GM18870 (cell line): ENCODE measurements at regions not wholly inside any gene's neighbourhood (a gene's known extent, or its start where the extent isn't known, plus 50 kb on each side); places are given as distances from the start of the nearest gene placed in this dataset.
"Not testable (repeated sequence)": the region's sequence is repeated elsewhere in the genome, so short reads cannot be mapped to it uniquely, and the experiment has no call there.

Experiments used
- ATAC-seq: cut with Tn5 transposase; IDR thresholded peaks from one replicate; pipeline ENCODE4 v1.9.1; 2021; ENCODE audit warnings: moderate library complexity; ENCODE audit not compliant: unreplicated experiment

DNA sequence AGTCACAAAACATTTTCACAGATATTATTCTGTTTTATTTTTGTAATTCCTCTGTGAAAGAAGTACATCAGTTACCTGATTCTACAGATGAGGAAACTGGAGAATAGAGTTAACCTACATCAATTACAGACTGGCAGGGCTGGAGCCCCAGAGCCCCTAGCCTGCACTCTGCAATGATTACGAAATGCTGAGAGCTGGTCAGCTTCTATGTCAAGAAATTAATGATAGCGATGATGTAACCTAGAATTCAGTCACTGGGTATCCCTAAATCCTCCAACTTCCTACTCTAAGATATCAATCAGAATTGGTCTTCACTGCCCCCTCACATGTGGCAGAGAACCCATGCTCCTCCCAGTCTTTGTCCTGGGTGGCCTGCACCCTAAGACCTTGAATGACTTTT is 273.5 kb upstream of the PLET1 start:
- ATAC-seq = no peak

DNA sequence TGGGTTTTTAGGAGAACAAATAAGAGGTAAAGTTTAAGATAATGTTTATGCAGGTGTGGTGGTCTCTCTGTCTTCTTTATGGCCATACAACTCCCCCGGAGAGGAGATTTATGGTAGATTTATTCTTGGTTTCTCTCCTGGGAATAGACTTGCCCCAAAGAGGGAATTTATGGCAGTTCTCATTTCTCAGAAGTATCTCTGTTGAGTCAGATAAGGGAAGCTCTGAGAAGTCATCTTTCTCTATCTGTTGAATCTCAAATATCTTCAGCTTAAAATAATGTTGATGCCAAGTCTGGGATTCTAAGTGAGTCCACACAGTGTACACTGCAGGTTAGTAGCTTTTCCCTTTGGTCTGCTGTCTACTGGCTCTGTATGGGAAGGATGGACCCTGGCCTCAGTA is 276.4 kb upstream of the PLET1 start:
- no peak for ATAC-seq

DNA sequence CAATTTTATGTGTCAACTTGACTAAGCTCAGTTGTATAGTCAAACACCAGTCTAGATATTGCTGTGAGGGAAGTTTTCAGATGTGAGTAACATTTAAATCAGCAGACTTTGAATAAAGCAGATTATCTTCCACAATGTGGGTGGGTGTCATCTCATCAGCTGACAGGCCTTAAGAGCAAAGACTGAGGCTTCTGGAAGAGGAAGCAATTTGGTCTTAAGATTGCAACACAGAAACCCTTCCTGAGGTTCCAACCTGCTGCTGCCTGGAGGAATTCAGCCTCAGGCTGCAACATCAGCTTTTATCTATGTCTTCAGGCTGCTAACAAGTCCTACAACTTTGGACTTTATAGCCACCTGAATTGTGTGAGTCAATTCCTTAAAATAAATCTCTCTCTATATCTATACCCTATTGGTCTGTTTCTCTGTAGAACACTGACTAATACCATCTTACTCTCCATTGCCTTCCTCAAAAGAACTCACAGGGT is 277.2 kb upstream of the PLET1 start:
- no peak for ATAC-seq

DNA sequence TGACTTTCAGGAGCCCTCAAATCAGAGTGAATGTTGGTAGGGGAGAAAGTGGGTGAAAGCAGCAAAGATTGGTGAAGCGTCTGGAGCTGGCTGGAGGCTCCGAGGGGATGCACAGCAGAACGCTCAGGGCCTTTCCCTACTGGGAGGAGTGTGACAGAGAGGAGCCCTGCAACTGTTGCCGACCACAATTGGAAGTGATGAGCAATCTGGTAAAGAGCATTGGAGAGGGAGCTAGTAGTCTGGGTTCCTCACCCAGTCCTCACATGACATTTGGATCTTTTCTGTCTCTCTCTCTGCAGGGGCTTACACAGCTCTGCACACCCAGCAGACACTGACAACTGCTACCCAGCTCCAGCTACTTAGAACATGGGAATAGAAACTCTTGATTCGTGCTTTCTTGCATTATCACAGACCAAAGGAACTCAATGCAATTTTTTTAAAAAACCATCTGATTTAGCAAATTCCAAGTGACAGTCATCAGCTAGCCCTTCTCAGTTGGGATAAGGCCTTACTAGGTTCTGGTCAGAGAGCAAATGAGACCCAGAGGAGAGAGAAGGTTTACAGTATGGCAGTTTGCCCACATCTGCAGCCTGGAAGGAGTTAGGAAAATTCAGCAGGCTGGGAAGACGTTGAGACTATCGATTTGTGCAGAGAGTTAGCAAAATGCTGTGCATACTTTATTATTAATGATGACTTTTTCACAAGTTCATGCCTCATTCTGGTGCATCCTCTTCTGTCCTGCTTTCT is 278.0 kb upstream of the PLET1 start:
- no peak for ATAC-seq

DNA sequence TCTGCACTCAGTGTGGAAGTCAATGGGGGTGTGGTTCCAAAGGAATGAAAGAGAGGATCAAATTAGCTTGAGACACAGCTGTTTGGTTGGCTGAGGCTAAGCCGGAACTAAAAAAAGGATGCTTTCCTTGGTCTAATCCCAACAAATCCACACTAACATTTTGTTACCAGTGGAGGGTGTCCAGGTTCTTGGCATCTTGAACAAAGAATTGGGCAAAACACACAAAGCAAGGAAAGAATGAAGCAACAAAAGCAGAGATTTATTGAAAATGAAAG is 278.6 kb upstream of the PLET1 start:
- ATAC-seq = not testable (repeated sequence)

DNA sequence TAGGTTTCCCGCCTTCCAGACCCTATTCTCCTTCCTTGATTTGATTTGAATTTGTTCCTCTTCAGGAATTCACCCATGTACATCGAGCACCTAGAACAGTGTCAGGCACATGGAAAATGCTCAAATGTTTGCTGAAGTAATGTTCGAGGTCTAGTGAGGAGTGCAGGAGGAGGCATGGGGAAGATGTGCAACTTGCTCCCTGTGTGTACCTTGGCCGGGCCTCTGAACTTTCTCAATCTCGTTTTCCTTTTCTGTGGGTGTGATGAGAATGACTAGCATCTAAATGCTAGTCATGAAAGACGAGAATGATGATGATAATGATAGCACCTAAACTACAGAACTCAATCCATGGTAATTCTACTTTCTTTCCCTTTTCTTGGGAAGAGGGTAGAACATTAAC is 279.1 kb upstream of the PLET1 start:
- no peak for ATAC-seq

DNA sequence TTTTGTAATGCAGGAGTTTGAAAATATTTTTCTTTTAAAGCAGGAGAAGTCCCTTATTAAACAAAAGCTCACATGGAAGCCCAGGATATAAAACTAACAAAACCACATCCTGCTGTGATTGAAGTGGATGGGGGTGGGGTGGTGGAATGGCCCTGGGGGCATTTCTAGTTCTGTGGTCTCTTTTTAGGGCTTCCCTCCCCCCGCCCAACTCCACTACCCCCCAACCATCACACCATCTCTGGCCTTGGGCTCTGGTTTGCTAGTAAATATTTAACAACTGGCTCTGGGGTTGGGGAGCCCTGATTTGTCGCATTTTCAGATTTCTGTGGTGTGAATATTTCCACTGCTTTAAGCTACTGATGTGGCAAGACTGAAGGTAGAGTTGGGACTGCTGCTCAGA is 279.6 kb upstream of the PLET1 start:
- no peak for ATAC-seq

DNA sequence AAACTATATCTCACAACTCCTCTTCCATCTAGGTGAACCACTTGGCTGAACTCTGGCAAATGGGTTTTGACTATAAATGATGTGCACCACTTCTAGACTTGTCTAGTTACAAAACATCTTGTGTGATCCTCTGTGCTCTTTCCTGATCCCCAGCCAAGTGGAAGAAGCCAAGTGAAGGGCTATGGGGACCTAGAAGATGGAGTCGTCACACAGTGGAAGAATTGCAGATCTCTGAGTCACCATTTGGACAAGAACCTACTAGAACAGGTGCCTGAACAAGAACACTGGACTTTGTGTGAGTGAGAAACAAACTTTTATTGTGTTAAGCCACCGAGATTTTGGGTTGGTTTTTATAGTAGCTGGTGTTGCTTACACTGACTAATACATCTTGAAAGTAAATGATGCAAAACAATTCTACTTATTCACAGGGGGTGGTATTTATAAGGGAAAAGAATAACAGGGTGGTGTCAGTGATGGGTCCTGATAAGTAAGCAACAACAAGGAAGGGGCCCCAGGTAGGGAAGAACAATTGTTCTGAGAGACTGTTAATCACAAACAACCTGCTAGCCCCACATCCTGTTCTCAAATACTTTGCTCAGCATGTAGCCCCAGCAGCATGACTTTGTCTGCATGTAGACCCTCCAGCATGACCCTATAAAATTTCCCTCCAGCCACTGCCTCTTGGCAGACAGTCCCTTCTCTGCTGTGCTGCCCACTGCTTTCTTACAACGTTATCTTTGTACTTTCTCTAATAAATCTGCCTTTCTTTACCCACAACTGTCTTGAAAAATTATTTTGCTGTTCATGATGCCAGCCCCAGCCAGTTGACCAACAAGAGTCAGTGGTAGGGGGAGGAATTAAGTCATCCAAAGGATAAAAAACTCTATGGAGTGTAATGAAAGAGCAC is 280.7 kb upstream of the PLET1 start:
- no peak for ATAC-seq

DNA sequence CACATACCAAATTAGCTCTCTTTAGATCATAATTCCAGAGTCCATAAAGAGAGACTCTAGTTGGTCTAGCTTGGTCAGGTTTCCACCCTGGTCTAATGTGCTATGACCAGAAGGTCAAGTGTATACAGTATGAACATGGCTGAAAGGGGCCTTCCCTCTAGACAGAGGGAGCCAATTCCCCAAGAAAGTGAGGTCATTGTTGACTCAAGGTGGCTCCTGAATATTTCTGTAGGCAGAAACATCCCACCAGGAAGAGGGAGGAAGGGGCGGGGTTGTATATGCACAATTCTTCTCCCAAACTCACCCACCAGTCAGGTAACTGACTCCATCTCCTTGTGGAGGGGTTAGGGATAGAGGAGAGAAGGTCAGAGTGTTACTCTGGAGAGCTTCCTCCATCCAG is 281.8 kb upstream of the PLET1 start:
- no peak for ATAC-seq

DNA sequence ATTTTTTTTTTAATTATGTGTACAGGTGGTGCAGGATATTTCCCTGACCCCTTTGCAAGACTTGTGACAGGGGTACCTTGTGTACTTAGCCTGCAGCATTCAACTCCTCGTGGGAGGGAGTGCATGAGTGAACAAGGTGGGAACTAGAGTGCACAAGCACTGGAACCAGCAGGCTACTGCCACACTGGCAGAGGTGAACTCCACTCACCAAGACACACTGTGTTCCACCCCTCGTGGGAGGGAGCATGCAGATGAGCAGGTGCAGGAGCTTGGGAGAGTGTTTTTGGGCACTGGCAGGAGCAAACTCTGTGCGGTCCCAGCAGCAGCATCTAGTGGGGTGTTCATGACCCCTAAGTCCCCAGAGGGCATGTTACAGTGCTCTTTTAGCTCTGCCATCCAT is 282.7 kb upstream of the PLET1 start:
- ATAC-seq = no peak

DNA sequence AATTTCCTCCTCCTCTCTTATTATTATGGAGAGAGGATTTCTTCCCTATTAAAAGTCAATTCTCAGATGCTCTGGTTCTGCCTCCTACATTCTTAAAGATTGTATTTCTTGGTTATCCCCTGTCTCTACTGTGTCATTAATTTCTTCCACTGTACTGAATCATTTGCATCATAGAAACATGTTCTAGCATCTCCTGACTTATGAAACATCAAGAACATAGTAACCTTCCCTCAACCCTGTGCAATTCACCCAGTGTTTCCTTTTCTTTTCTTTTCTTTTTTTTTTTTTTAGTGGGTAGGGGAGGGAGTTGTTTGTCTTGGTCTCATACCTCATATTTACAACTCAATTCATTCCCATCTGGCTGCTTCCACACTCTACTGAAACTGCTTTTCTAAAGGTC is 288.0 kb upstream of the PLET1 start:
- ATAC-seq = no peak

DNA sequence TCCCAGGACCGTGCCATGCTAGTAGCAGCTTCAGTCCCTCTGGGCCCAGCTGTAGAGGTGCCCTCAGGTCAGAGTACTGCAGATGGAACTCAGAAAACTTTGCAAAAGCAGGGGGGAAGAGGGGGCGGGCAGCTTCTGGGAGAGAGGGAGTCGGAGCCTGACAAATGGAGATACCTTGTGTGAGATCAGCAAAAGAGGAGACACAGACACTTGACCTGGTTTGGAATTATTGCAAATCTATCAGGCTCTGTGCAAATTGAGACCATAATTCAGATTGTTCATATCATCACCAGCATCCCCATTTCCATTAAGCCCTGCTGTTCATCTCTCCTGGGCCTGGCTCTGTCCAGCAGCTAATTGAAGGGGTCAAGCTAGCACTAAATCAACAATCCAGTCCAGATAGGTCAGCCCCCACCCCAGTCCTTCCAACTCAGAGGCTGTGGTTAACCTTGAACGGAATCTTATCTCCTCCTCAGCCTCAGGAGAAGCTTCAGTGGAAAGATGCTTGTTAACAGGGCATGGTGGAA is 292.6 kb upstream of the PLET1 start:
- no peak for ATAC-seq

DNA sequence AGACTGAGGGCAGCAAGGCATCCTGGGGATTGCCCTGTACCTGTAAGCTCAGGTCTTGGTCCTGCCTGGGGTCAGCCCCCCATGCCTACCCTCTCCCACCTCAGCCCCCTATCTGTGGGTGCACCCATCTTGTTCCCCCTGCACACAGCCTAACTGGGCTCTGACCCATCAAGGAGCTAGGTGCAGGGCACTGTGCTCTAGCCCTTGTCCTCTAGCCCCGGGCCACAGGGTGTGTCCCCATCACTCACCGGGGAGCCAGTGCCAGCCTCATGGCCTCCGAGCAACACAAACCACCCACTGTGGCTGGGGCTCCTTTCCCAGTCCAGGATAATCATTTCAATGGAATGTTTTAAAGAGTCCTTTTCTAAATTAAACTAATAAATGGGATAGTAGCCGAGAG is 293.9 kb upstream of the PLET1 start:
- no peak for ATAC-seq

DNA sequence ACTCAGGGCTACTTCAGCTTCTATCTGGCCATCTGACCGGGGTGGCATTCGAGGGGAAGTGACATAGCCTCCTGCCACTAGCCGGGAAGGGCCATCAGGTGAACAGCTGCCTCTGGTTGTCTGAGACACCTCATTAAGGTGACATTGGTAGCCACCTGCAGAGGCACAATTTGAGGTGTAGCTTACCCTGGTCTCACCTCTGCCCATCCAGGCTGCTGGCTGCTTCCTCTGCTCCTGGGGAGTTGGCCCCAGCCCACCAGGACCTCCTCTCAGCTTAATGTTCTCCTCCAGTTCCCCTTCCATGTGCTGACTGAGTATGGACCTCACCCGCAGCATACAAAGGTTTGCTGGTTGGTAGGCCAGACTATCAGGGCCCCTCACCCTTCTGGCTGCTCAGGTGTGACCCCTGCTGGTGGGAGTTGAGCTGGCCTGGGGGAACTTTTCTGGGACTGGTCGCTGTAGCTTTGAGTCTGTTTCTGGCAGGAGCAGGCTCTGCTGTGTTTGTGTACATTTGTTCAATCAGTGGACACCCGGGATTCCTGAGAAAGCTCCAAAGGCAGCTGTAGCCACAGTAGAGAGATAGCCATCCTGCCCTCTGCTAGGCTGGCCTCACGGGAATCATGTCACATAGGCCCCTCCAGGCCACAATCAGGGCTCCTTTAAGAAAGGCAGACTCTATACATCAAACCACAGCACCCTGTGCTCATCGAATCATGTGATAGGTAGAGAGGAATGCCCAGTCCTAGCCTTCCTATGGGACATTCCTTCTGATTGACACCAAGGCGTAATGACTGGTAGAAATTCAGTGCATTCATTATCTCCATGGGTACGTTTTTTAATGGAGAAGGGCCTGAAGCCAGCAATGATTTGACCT is 295.1 kb upstream of the PLET1 start:
- ATAC-seq = no peak

DNA sequence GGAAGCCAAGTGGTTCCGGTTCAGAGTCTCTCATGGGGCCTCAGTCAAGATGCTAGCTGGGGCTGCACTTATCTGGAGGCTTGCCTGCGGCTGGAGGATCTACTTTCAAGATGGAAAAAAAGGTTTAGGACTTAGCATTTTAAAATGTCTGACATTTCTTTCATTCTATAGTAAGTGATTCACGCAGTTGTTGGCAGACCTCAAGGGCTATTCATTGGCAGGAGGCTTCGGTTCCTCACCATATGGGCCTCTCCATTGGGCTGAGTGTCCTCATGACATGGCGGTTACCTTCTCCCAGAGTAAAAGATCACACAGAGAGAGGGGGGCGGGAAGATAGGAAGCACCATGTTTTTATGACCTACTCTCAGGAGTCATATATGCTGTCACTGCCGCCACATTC is 298.0 kb upstream of the PLET1 start:
- ATAC-seq = no peak

DNA sequence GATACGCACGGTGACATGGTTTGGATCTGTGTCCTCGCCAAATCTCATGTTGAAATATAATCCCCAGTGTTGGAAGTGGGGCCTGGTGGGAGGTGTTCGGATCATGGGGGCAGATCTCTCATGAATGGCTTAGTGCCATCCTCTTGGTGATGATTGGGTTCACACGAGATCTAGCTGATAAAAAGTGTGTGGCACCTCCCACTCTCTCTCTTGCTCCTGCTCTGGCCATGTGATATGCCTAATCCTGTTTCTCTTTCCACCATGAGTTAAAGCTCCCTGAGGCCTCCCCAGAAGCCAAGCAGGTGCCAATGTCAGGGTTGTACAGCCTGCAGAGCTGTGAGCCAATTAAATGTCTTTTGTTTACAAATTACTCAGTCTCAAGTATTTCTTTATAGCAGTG is 303.1 kb upstream of the PLET1 start:
- no peak for ATAC-seq

DNA sequence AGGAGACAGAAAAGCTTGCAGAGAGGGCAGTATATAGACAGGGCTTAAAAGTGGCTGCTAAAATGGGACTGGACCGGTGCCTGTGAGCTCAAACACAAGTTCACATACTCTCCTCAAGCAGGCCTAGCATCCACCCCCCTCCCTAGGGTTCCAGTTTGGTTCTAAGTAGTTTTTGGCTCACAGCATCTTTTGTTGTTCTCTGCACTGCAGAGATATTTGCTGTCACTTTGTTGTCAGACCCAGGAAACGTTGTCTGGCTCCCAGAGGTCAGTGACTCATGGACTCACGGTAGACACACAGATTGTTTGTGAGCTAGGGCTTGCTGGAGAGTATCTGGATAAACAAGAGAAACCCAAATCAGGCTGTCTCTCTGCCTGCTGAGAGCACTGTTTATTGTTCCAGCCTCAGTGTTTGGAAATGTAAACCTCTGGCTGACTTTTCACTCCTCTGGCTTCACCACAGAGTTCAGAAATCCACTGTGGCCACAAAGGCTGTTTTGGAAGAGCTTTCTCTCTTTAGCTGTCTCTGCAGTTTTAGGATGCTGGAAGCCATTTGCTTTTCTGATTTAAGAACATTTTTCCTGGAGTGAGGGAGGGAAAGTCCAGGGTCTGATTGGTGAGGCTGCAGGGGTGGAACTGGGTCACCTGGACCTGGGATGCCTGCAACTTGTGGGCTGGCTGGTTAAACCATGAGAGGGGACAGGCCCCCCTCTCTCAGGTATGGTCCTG is 303.7 kb upstream of the PLET1 start:
- ATAC-seq = no peak

DNA sequence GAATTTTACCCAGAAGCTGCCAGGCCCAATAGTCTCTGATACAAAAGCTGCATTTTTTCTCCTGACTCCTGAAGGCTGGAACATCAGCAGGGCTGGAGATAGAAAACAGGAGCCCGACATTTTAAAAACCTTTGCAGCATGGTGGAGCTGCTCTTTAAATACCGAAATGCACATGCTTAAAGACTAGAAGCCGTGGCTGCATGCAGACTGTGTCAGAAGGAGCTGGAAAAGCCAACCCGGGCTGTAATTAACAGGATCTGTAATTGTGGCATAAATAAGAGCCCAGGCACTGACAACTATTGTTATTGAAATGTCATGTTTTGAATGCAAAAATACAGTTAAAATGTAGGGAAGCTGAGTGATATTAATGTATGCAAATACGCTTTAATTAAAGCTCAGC is 304.9 kb upstream of the PLET1 start:
- no peak for ATAC-seq

DNA sequence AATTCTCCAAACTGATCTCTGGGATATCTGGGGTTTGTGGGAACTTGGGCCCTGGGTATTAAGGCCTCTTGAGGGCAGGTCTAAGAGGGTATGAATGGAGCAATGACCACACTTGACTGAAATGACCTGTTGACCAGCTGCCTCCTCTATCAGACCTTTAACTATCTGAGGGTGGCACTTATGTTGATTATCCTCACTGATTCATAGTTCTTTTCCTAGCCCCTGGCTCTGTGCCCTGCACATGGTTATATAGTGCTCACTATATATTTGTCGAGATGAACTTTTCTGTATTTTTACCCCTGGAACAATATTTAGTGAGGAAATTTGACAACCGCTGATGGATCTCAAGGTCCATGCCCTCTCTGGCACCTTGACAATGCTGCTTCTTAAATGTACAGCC is 305.5 kb upstream of the PLET1 start:
- no peak for ATAC-seq

DNA sequence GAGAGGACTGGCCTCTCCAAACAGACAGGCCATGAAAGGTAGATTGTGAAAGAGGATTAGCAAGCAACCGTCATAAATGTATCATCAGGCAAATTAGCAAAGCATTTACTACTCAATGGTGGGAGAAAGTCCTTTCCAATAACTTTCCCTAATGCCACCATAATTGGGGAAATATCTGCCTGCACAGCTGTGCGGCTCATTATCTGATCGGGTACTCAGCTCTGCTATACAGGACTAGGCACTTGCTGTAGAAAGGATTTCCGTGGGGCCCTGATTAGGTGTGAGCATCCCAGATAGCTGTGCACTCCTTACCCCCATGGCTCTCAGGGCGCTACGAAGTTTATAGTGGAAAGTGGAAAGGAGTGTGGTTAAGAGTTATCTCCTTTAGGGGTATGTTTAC is 309.7 kb upstream of the PLET1 start:
- ATAC-seq = no peak

DNA sequence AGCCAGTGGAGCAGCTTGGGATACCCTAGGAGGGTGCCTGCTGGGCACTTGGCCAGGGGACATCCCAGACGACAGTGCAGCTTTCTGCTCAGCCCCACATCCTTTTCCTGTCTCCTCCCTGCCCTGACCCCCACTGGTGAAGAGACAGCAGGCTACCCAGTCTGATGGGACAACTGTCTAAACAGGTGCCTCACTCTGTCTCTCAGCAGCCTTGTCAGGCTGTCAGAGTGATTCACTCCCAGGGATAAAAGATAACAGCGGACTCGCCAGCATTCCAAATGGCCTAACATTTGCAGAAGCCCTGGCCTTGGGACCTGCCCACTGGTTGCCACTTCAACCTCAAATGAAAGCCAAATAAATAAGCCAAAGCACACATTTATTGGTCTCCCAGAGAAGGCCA is 318.6 kb upstream of the PLET1 start:
- no peak for ATAC-seq
